Esophagus squamous epithelium (tissue), 4 donors: ENCODE measurements at regions not wholly inside any gene's neighbourhood (a gene's known extent, or its start where the extent isn't known, plus 50 kb on each side); places are given as distances from the start of the nearest gene placed in this dataset.

ENCODE experiments used
- POLR2A ChIP-seq, 4 donors: fragments of 450-650 bp; IDR thresholded peaks; one replicate each; pipeline ENCODE4 v1.6.1; 2017; ENCODE audit warnings: antibody characterized with exemption in 4 of 4, mild to moderate bottlenecking in 4 of 4, moderate library complexity in 3 of 4
- TF ChIP-seq, protein P1 (sequence below), 6 experiments: fragments of 450-650 bp in 4 of 6; fragments of 200-600 bp in 2 of 6; sonication (generic) in 2 of 6; IDR thresholded peaks; one replicate each; pipeline ENCODE4 v1.5.1; 2016 to 2019; ENCODE audit warnings: antibody characterized with exemption in 6 of 6, mild to moderate bottlenecking in 4 of 6, moderate library complexity in 4 of 6

DNA sequence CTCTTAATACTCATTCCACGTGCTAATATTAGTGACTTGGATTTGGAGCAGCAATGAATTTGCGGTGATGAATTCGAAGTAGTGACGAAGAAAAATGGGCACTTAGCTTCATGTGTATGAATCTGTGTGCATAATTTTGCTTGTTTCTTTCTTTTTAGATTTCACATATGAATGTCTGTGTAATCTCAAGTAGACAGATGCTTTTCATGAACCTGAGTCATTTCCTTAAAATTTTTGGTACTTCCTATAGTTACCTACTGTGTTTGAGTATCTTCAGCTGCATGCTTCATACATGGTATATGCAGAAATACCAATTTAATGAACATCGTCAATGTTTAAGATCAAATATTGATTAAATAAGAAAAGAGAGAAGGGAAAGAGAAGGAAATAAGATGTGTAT is 540.2 kb downstream of the RAB38 start:
- TF ChIP-seq, protein P1, sequence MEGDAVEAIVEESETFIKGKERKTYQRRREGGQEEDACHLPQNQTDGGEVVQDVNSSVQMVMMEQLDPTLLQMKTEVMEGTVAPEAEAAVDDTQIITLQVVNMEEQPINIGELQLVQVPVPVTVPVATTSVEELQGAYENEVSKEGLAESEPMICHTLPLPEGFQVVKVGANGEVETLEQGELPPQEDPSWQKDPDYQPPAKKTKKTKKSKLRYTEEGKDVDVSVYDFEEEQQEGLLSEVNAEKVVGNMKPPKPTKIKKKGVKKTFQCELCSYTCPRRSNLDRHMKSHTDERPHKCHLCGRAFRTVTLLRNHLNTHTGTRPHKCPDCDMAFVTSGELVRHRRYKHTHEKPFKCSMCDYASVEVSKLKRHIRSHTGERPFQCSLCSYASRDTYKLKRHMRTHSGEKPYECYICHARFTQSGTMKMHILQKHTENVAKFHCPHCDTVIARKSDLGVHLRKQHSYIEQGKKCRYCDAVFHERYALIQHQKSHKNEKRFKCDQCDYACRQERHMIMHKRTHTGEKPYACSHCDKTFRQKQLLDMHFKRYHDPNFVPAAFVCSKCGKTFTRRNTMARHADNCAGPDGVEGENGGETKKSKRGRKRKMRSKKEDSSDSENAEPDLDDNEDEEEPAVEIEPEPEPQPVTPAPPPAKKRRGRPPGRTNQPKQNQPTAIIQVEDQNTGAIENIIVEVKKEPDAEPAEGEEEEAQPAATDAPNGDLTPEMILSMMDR (IDR thresholded peaks at IDR 0.05) = no peak
- no peak for TF ChIP-seq POLR2A (IDR thresholded peaks at IDR 0.05)
